ENCODE measurements at regions not wholly inside any gene's neighbourhood (a gene's known extent, or its start where the extent isn't known, plus 50 kb on each side); places are given as distances from the start of the nearest gene placed in this dataset.
A peak's percentile ranks its signal among the peaks of the same experiment; 100 is the strongest.

DNA sequence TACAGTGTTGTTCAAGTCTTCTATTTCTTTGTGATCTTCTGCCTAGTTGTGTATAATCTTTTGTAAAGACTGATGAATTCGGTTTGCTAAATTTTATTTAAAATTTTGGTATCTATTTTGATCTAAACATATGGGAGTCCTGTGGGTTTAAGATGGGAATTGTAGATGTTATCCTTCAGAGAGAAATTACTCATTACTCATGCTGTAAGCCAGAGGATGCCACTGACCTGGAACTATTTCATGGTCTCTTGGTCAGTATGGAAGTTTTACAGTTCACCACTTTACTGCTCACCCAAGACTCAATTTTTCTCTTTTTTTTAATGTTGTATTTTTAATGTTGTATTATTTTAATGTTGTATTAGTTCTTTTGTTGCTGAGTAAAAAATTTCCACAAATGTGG lies 138.6 kb upstream of the B3GALT2 start:
- TF ChIP-seq, protein P1, sequence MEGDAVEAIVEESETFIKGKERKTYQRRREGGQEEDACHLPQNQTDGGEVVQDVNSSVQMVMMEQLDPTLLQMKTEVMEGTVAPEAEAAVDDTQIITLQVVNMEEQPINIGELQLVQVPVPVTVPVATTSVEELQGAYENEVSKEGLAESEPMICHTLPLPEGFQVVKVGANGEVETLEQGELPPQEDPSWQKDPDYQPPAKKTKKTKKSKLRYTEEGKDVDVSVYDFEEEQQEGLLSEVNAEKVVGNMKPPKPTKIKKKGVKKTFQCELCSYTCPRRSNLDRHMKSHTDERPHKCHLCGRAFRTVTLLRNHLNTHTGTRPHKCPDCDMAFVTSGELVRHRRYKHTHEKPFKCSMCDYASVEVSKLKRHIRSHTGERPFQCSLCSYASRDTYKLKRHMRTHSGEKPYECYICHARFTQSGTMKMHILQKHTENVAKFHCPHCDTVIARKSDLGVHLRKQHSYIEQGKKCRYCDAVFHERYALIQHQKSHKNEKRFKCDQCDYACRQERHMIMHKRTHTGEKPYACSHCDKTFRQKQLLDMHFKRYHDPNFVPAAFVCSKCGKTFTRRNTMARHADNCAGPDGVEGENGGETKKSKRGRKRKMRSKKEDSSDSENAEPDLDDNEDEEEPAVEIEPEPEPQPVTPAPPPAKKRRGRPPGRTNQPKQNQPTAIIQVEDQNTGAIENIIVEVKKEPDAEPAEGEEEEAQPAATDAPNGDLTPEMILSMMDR (IDR thresholded peaks at IDR 0.05; ENCODE audit: insufficient read depth, low read length, severe bottlenecking), result no peak
- no peak overlapping the region for H3K4me3 ChIP-seq (ENCODE audit: low read depth, low read length)
- DNase-seq (ENCODE audit: low read depth), result no peak
- no peak for FAIRE-seq
- H3K27me3 ChIP-seq (ENCODE audit: control insufficient read depth, insufficient read depth, low read length), result no peaks in the 10 kb centered on the region
- H3K36me3 ChIP-seq (ENCODE audit: control insufficient read depth, insufficient read depth, low read length), result no peaks in the 10 kb centered on the region

DNA sequence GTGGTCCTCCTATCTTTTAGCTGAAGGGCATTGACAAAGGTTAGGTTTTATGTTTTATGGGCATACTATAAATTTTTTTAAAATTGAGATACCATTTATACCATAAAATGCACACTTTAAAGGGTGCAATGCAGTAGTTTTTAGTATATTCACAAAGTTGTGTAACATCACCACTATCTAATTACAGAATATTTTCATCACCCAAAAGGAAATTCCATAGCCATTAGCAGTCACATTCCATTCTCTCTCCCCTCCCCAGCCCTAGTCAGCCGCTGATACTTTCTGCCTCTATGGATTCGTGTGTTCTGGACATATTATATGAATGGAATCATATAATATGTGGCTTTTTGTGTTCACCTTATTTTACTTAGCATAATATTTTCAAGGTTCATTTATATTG lies 135.8 kb upstream of the B3GALT2 start:
- TF ChIP-seq, protein P1 (IDR thresholded peaks at IDR 0.05; ENCODE audit: insufficient read depth, low read length, severe bottlenecking), result no peak
- Histone ChIP-seq H3K4me3 (ENCODE audit: low read depth, low read length) (no peak overlapping the region), H3K27me3 (ENCODE audit: control insufficient read depth, insufficient read depth, low read length) (no peaks in the 10 kb centered on the region), H3K36me3 (ENCODE audit: control insufficient read depth, insufficient read depth, low read length) (no peaks in the 10 kb centered on the region)
- FAIRE-seq (no peak), DNase-seq (ENCODE audit: low read depth) (peak; percentile 83)

DNA sequence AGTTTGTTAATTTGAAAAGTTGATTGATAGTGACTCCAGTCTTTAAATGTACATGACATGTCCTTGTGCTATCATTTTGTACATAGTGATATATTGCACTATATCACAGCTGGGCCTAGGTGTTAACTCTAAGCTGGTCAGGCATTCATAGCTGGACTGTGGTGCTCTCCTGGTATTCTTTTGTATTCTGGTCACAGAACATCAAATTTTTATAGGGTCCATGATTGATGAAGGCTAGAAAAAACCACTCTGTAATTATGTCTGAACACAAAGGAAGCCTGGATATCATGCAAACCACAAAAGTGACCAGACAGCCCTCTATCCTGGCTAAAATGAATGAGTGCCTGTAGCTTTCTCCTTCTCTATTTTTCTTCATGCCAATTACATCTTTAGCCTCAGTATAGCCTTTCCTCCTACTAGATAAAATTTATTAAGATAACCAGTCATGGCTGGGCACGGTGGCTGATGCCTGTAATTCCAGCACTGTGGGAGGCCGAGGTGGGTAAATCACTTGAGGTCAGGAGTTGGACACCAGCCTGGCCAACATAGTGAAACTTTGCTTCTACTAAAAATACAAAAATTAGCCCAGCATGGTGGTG lies 134.9 kb upstream of the B3GALT2 start:
- FAIRE-seq (no peak), DNase-seq (ENCODE audit: low read depth) (no peak)
- Histone ChIP-seq H3K27me3 (ENCODE audit: control insufficient read depth, insufficient read depth, low read length) (no peaks in the 10 kb centered on the region), H3K36me3 (ENCODE audit: control insufficient read depth, insufficient read depth, low read length) (no peaks in the 10 kb centered on the region), H3K4me3 (ENCODE audit: low read depth, low read length) (no peak overlapping the region)
- TF ChIP-seq, protein P1 (IDR thresholded peaks at IDR 0.05; ENCODE audit: insufficient read depth, low read length, severe bottlenecking), result no peak

DNA sequence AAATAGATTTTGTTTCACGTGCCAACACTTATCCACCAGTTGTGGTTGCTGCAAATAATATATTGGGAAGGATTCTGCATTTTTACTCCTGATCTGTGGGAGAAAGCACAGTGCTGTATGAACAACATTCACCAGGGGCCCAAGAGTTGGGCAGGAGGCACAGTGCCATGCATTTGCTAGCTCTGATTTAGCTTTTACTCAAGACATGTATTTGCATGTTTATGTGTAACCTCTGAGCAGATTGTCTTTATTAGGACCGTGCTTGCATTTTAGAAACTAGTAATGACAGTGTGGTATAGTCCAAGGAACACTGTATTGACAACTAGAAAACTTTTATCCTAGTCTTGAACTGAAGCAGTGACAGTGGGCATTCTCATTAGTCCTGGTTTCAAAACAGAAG lies 133.9 kb upstream of the B3GALT2 start:
- no peaks in the 10 kb centered on the region for H3K36me3 ChIP-seq (ENCODE audit: control insufficient read depth, insufficient read depth, low read length)
- DNase-seq (ENCODE audit: low read depth) (peak; percentile 74), FAIRE-seq (no peak)
- no peaks in the 10 kb centered on the region for H3K27me3 ChIP-seq (ENCODE audit: control insufficient read depth, insufficient read depth, low read length)
- TF ChIP-seq, protein P1 (IDR thresholded peaks at IDR 0.05; ENCODE audit: insufficient read depth, low read length, severe bottlenecking), result no peak
- no peak overlapping the region for H3K4me3 ChIP-seq (ENCODE audit: low read depth, low read length)

DNA sequence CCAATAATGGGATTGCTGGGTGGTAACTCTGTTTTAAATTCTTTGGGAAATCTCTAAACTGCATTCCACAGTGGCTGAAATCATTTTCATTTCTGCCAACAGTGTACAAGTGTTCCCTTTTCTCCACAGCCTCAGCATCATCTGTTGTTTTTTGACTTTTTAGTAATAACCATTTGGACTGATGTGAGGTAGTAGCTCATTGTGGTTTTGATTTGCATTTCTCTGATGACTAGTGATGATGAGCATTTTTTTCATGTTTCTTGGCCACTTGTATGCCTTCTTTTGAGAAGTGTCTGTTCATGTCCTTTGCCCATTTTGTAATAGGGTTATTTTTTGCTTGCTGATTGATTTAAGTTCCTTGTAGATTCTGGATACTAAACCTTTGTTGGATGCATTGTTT lies 131.9 kb upstream of the B3GALT2 start:
- no peaks in the 10 kb centered on the region for H3K27me3 ChIP-seq (ENCODE audit: control insufficient read depth, insufficient read depth, low read length)
- no peak for DNase-seq (ENCODE audit: low read depth)
- H3K36me3 ChIP-seq (ENCODE audit: control insufficient read depth, insufficient read depth, low read length), result no peaks in the 10 kb centered on the region
- TF ChIP-seq, protein P1 (IDR thresholded peaks at IDR 0.05; ENCODE audit: insufficient read depth, low read length, severe bottlenecking), result no peak
- H3K4me3 ChIP-seq (ENCODE audit: low read depth, low read length), result no peak overlapping the region
- FAIRE-seq, result no peak

Data from bronchial epithelial cell (primary cell).